Neuronal stem cell (in vitro differentiated cells): ENCODE measurements at regions not wholly inside any gene's neighbourhood (a gene's known extent, or its start where the extent isn't known, plus 50 kb on each side); places are given as distances from the start of the nearest gene placed in this dataset.

Source experiments
- DNase-seq: peaks from one replicate; pipeline ENCODE4 v3.0.0-alpha.2; 2013; ENCODE audit warnings: low spot score
- H2AFZ ChIP-seq: one replicate; pipeline ENCODE4 v1.6.1; 2013; ENCODE audit warnings: mild to moderate bottlenecking, low read length, inconsistent platforms
- H2AK5ac ChIP-seq: 2 replicates; pipeline ENCODE4 v1.6.1; 2013; ENCODE audit warnings: low read depth, mild to moderate bottlenecking, inconsistent platforms, low read length, moderate library complexity, mixed read lengths
- H2BK120ac ChIP-seq: 2 replicates; pipeline ENCODE4 v1.6.1; 2013; ENCODE audit warnings: low read depth, mild to moderate bottlenecking, inconsistent platforms, low read length, moderate library complexity, mixed read lengths
- H2BK12ac ChIP-seq: one replicate; pipeline ENCODE4 v1.6.1; 2013; ENCODE audit warnings: low read length, inconsistent platforms
- H2BK15ac ChIP-seq: 2 replicates; pipeline ENCODE4 v1.6.1; 2013; ENCODE audit warnings: mild to moderate bottlenecking, low read length, inconsistent platforms, mixed read lengths
- H2BK5ac ChIP-seq: one replicate; pipeline ENCODE4 v1.6.1; 2013; ENCODE audit warnings: inconsistent platforms, mild to moderate bottlenecking, low read length, moderate library complexity
- H3K14ac ChIP-seq: one replicate; pipeline ENCODE4 v1.6.1; 2013; ENCODE audit warnings: low read length, inconsistent platforms
- H3K18ac ChIP-seq: 2 replicates; pipeline ENCODE4 v1.6.1; 2013; ENCODE audit warnings: low read length, inconsistent platforms
- H3K23ac ChIP-seq: 2 replicates; pipeline ENCODE4 v1.6.1; 2013; ENCODE audit warnings: low read depth, mild to moderate bottlenecking, mixed read lengths, low read length, inconsistent platforms; ENCODE audit not compliant: poor library complexity
- H3K27ac ChIP-seq: replicated peaks from 3 replicates; pipeline ENCODE4 v1.5.1; 2013; ENCODE audit warnings: low read length, inconsistent platforms
- H3K27me3 ChIP-seq, 3 experiments: 2 replicates each; pipeline ENCODE4 v1.6.1; 2013; ENCODE audit warnings: low read length in 3 of 3, mild to moderate bottlenecking in 2 of 3, inconsistent platforms in 1 of 3, low read depth in 1 of 3, mixed read lengths in 1 of 3, moderate library complexity in 1 of 3; ENCODE audit not compliant: control insufficient read depth in 3 of 3, insufficient read depth in 3 of 3
- H3K36me3 ChIP-seq, 2 donors: replicated peaks in 1 of 2; 2 replicates each; pipeline ENCODE4 v1.6.1; 2013; ENCODE audit warnings: low read length in 2 of 2; ENCODE audit not compliant: control insufficient read depth in 2 of 2, insufficient read depth in 2 of 2
- H3K4ac ChIP-seq: 2 replicates; pipeline ENCODE4 v1.6.1; 2013; ENCODE audit warnings: inconsistent platforms, mild to moderate bottlenecking, low read length, moderate library complexity
- H3K4me1 ChIP-seq, 2 donors: 1 replicate in 1 of 2; 2 replicates in 1 of 2; pipeline ENCODE4 v1.6.1; 2013; ENCODE audit warnings: low read length in 2 of 2, low read depth in 1 of 2; ENCODE audit not compliant: control insufficient read depth in 2 of 2, insufficient read depth in 1 of 2
- H3K4me2 ChIP-seq: one replicate; pipeline ENCODE4 v1.6.1; 2013; ENCODE audit warnings: mild to moderate bottlenecking, low read length, inconsistent platforms; ENCODE audit not compliant: insufficient read depth, poor library complexity, severe bottlenecking
- H3K4me3 ChIP-seq, 2 donors: 2 replicates each; pipeline ENCODE4 v1.5.1; 2013; ENCODE audit warnings: low read length in 2 of 2, mild to moderate bottlenecking in 2 of 2, inconsistent platforms in 1 of 2, moderate library complexity in 1 of 2
- H3K79me1 ChIP-seq: one replicate; pipeline ENCODE4 v1.6.1; 2013; ENCODE audit warnings: low read depth, mild to moderate bottlenecking, inconsistent platforms, low read length, moderate library complexity
- H3K9ac ChIP-seq: one replicate; pipeline ENCODE4 v1.6.1; 2013; ENCODE audit warnings: mild to moderate bottlenecking, low read depth, low read length, inconsistent platforms; ENCODE audit not compliant: poor library complexity
- H3K9me3 ChIP-seq, 2 donors: replicated peaks in 1 of 2; 2 replicates each; pipeline versions ENCODE3 to v1.6.1; 2013; ENCODE audit warnings: low read length in 2 of 2, mild to moderate bottlenecking in 2 of 2, inconsistent platforms in 1 of 2, low read depth in 1 of 2, mixed read lengths in 1 of 2, moderate library complexity in 1 of 2; ENCODE audit not compliant: control insufficient read depth in 2 of 2, insufficient read depth in 1 of 2
- H4K8ac ChIP-seq: one replicate; pipeline ENCODE4 v1.6.1; 2013; ENCODE audit warnings: low read depth, mild to moderate bottlenecking, inconsistent platforms, low read length, moderate library complexity
- H4K91ac ChIP-seq: one replicate; pipeline ENCODE4 v1.6.1; 2013; ENCODE audit warnings: low read length, low read depth, mild to moderate bottlenecking, inconsistent platforms; ENCODE audit not compliant: poor library complexity
- WGBS, 2 donors: extraction: QIAGEN DNeasy Blood & Tissue Kit; methylation state at CpG; one replicate each; pipeline ENCODE4 v1.1.7; 2013; ENCODE audit warnings: missing lambda C conversion rate in 2 of 2, mixed read lengths in 1 of 2; ENCODE audit not compliant: insufficient read length in 2 of 2, insufficient replicate concordance in 1 of 2; ENCODE audit errors: extremely low coverage in 2 of 2; 5-methylcytosine and 5-hydroxymethylcytosine counted together

GRCh38 chr13:58434943-58435342, 803.4 kb downstream of the PCDH17 start:
- Histone ChIP-seq H3K4me2 (no peak overlapping the region), H3K27ac (no peak overlapping the region)
- WGBS, 2 donors = no CpG with 5 or more reads among the region's 4 CpGs

GRCh38 chr13:58437427-58437826, 805.9 kb downstream of the PCDH17 start:
- no peak overlapping the region for H3K23ac ChIP-seq
- no peak overlapping the region for H3K18ac ChIP-seq
- no peak overlapping the region for H4K8ac ChIP-seq
- peak overlapping the region; percentile 33 for H2AFZ ChIP-seq
- WGBS, 2 donors = no CpG with 5 or more reads among the region's 5 CpGs
- H3K27me3 ChIP-seq = no peaks in the 10 kb centered on the region
- no peak overlapping the region for H2BK15ac ChIP-seq
- H2BK120ac ChIP-seq = no peak overlapping the region
- H3K36me3 ChIP-seq = no peaks in the 10 kb centered on the region
- no peak overlapping the region for H2AK5ac ChIP-seq
- no peak overlapping the region for H2BK5ac ChIP-seq
- H3K79me1 ChIP-seq = no peaks in the 10 kb centered on the region
- no peak overlapping the region for H2BK12ac ChIP-seq
- H4K91ac ChIP-seq = no peak overlapping the region
- no peak overlapping the region for H3K9ac ChIP-seq
- no peaks in the 10 kb centered on the region for H3K9me3 ChIP-seq
- no peak overlapping the region for H3K4me3 ChIP-seq
- H3K27ac ChIP-seq = no peak overlapping the region
- H3K14ac ChIP-seq = no peak overlapping the region
- DNase-seq = no peak
- H3K4me1 ChIP-seq = no peaks in the 10 kb centered on the region
- H3K4ac ChIP-seq = no peak overlapping the region
- H3K4me2 ChIP-seq = no peak overlapping the region

More at GRCh38 chr13:58434943-58435342, 803.4 kb downstream of the PCDH17 start:
- Histone ChIP-seq H2BK15ac (no peak overlapping the region), H2BK5ac (no peak overlapping the region), H3K36me3 (no peaks in the 10 kb centered on the region), H3K4ac (no peak overlapping the region), H4K91ac (no peak overlapping the region), H3K14ac (no peak overlapping the region), H3K27me3 (no peaks in the 10 kb centered on the region), H3K4me3 (no peak overlapping the region), H2BK120ac (no peak overlapping the region), H2AFZ (peak overlapping the region; percentile 85), H3K79me1 (no peaks in the 10 kb centered on the region), H3K18ac (no peak overlapping the region), H2BK12ac (no peak overlapping the region), H3K9me3 (peaks cover 0 to 8% of the 10 kb centered on the region in 2 donors), H4K8ac (no peak overlapping the region), H2AK5ac (no peak overlapping the region), H3K4me1 (no peaks in the 10 kb centered on the region), H3K23ac (no peak overlapping the region), H3K9ac (no peak overlapping the region)
- no peak for DNase-seq

- H2AFZ ChIP-seq = no peak overlapping the region
- H2AK5ac ChIP-seq = no peak overlapping the region
- no peak overlapping the region for H4K91ac ChIP-seq
- no peak overlapping the region for H3K18ac ChIP-seq
- no peaks in the 10 kb centered on the region for H3K4me1 ChIP-seq
- H3K4me3 ChIP-seq = no peak overlapping the region
- no peaks in the 10 kb centered on the region for H3K79me1 ChIP-seq
- DNase-seq = no peak
- no peak overlapping the region for H4K8ac ChIP-seq
- H3K9me3 ChIP-seq = no peaks in the 10 kb centered on the region
- no peak overlapping the region for H3K27ac ChIP-seq
- H3K36me3 ChIP-seq = no peaks in the 10 kb centered on the region
- no CpG with 5 or more reads among the region's 2 CpGs for WGBS, 2 donors
- no peak overlapping the region for H2BK120ac ChIP-seq
- no peak overlapping the region for H3K9ac ChIP-seq
- H3K4me2 ChIP-seq = no peak overlapping the region
- H3K23ac ChIP-seq = no peak overlapping the region
- no peak overlapping the region for H2BK12ac ChIP-seq
- H3K14ac ChIP-seq = no peak overlapping the region
- H3K4ac ChIP-seq = no peak overlapping the region
- no peaks in the 10 kb centered on the region for H3K27me3 ChIP-seq
- no peak overlapping the region for H2BK15ac ChIP-seq
- no peak overlapping the region for H2BK5ac ChIP-seq
Observed at GRCh38 chr13:58446979-58447378, 815.4 kb downstream of the PCDH17 start.

- Histone ChIP-seq H3K4me2 (no peak overlapping the region), H2BK120ac (no peak overlapping the region), H3K36me3 (no peaks in the 10 kb centered on the region), H3K27me3 (no peaks in the 10 kb centered on the region), H4K8ac (no peak overlapping the region), H4K91ac (no peak overlapping the region), H2BK5ac (no peak overlapping the region), H3K14ac (no peak overlapping the region), H2BK12ac (no peak overlapping the region), H3K9ac (no peak overlapping the region), H2AFZ (peak overlapping the region; percentile 23), H3K4ac (no peak overlapping the region), H2AK5ac (no peak overlapping the region), H3K23ac (no peak overlapping the region), H3K18ac (no peak overlapping the region), H2BK15ac (no peak overlapping the region), H3K4me3 (no peak overlapping the region), H3K9me3 (peaks cover 0 to 9% of the 10 kb centered on the region in 2 donors), H3K79me1 (no peaks in the 10 kb centered on the region), H3K4me1 (no peaks in the 10 kb centered on the region), H3K27ac (no peak overlapping the region)
- DNase-seq = no peak
- no CpG with 5 or more reads among the region's 3 CpGs for WGBS, 2 donors
Observed at GRCh38 chr13:58452123-58452623, 820.6 kb downstream of the PCDH17 start.
